HG02759 (cell line): ENCODE measurements at regions not wholly inside any gene's neighbourhood (a gene's known extent, or its start where the extent isn't known, plus 50 kb on each side); places are given as distances from the start of the nearest gene placed in this dataset.

ENCODE experiments used
- ATAC-seq: cut with Tn5 transposase; IDR thresholded peaks from one replicate; pipeline ENCODE4 v1.9.1; 2021; ENCODE audit warnings: mild to moderate bottlenecking, moderate library complexity; ENCODE audit not compliant: unreplicated experiment

- ATAC-seq: no peak
These were observed 411.7 kb upstream of the SLC24A2 start for GRCh38 chr9:20200581-20200980.

GRCh38 chr9:20199111-20199510, 410.3 kb upstream of the SLC24A2 start:
- ATAC-seq: no peak

- ATAC-seq: no peak
These were observed 409.3 kb upstream of the SLC24A2 start for GRCh38 chr9:20197976-20198685.

DNA sequence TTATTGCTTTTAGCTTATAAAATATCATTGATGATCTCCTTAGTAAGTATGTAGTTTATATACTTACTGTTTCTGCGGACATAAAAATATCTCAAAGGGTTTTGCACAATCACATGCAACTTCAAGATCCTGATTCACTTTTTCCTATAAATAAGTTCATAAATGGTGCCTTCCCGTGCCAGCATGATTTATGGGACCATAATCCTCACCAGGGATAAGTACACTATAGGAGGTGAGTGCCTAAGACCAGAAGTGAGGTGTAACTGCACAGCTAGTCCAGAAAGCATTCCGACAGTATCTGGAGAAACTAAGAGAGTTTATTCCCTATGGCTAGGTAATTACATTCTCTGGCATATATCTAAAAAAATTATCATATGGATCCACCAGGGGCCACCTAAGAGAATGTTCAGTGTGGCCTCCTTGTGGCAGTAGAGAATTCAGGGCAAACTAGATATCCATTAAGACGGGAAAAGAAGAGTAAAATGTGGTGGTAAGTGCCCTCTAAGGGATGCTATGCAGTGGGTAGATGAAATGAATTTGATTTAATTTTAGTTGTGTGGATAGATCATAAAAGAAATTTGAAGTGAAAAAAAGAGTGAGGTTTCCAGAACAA, 402.5 kb upstream of the SLC24A2 start:
- no peak for ATAC-seq

DNA sequence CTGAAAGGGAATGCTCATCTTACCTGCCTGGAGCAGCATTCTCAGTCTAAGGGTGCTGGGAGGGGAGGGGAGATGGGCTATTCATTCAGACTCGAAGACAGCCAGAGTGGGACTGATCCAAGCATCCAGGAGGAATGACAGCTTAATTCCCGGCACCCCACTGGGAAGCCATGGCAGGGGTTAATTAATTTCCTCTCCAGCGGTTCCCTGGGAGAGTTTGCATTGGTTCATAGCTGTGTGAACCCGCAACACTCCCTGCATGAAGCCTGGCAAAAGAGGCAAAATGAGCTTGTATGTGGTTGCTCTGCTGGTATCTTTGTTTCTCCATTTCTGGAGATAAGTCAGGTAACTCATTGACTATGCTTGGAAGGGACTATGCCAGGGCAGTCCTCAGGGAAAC, 401.0 kb upstream of the SLC24A2 start:
- ATAC-seq: no peak

DNA sequence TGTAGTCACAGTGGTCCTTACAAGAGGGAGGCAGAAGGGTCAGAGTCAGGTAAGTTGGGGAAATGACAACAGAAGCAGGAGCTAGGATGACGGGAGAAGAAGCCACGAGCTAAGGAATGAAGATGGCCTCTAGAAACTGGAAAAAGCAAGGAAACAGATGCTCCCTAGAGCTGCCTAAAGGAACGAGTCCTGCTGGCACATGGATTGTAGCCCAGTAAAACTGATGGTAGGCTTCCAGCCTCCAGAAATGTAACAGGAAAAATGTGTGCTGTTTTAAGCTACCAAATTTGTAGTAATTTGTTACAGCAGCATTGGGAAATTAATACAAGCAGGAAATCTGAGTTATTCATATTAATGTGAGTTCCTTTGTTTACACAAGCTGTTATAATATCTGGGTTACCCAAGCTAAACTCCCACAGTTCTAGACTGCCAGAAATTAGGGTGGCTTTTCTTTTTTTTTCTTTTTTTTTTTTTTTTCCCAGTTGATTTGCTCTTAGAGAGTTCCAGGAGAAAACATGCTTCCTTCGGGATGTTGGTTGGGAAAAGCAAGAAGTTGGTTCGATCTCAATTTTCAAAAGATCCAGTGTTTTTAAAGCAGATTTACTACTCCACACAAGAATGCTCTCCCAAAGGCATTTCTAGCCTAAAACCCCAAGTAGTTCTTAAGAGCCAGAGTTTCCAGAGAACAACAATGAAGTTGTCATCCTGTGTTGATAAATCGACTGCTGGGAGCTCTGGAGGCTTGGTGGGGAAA, 400.0 kb upstream of the SLC24A2 start:
- no peak for ATAC-seq

- ATAC-seq: no peak
These were observed 398.5 kb upstream of the SLC24A2 start for GRCh38 chr9:20187318-20187717.

DNA sequence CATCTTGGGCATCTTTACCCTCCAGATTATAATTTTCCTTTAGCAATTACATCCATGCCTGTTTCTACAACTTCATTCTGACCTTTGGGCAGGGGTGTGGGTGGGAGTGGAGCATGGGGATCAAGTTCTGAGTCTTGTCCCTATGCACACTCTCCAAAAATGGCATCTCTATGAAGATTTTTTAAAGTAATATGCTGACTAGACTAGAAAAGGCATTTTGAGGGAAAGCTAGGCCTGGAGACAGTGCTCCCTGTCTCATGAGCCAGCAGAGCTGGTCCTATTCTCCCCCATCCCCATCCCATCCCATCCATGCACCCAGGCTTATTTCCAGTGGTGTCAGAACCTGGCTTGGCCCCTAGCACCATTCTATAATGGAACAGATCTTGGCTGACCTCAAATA, 398.0 kb upstream of the SLC24A2 start:
- no peak for ATAC-seq

- no peak for ATAC-seq
These were observed 397.4 kb upstream of the SLC24A2 start for GRCh38 chr9:20186231-20186630.

DNA sequence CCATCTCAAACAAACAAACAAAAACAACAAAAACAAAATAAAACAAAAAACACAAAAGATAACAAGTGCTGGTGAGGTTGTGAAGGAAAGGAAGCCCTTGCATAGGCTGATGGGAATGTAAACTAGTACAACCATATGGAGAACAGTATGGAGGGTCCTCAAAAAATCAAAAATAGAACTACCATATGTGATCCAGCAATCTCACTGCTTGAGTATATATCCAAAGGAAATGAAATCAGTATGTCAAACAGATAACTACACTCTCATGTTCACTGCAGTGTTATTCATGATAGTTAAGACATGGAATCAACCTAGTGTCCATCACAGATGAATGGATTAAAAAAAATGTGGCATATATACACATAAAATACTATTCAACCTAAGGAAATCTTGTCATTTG, 395.7 kb upstream of the SLC24A2 start:
- no peak for ATAC-seq

DNA sequence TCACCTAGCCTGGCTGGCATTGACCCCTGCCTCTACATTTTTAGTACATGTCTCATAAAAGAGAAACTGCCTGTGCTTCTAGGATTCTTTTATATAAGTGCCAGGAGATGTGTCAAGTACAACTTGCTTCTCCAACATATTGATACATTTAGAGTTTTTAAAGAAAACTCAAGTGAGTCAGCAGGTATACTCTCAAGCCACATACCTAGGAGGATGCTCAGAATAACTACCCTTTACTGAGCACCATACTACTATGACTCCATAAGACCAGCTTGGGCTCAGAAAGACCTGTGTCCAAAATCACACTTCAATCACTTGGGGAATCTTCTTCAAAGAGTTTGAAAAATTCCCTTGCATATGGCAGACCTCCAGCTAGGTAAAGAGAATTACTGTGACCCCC, 389.8 kb upstream of the SLC24A2 start:
- no peak for ATAC-seq

DNA sequence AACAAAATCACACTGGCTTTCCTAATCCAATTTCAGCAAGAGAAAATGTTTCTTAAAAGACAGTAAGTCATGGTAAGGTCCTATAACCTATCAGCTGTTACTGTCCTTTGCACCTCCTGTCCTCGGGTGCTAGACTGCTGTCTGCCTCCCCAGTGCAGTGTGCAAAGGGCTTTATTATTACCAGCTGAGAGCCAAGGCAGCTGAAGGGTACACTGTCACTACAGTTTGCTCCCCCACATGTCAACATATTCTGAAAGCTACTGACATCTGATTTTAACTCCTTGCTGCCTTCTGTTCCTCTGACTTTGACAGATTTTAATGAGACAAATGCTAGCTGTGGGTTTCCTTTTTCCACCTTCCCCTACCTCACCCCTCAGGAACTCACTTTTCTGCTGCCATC, 389.4 kb upstream of the SLC24A2 start:
- ATAC-seq: no peak

DNA sequence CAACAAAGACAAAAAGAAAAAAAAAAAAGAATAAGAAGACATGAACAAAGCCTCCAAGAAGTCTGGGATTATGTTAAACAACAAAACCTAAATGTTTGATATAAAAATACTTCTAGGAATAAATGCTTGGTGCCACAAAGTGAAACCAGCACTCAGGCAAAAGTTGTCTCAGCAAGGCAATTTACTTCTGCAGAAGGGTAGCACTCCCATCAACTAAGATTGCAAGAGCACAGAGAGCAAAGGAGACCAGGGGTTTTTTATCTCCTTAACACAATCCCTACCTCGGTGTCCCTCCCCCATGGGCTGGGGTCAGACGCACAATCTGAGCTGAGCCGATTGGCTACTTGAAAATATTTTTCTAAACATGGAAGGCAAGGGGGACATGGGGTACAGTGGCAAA, 381.3 kb upstream of the SLC24A2 start:
- no peak for ATAC-seq

DNA sequence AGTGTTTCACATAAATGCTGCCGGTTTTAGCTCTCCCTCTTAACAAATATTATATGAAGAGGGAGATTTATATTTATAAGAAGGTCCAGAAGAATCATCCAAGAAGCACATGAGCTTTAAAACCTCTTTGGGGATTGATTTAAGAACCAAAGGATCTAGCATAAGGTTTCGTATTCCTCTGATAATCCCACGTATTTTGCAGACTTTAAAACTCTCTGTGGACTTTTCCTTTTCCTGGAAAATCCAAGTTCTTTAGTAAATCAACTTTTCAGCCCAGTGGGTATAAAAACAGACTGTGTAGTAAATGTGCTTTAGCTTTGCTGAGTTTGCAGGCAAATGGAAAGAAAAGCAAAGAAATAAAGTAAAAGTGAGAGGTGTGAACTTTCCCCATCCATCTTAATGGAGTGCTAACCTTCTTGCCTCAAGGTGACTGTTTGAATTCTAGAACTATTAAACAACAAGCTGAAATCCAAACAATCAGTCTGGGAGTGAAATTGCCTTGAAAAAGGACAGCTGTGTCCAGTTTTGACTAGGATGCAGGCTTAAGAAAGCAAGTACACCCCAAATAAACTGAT, 363.4 kb upstream of the SLC24A2 start:
- no peak for ATAC-seq

GRCh38 chr9:20148416-20148815, 359.6 kb upstream of the SLC24A2 start:
- no peak for ATAC-seq

DNA sequence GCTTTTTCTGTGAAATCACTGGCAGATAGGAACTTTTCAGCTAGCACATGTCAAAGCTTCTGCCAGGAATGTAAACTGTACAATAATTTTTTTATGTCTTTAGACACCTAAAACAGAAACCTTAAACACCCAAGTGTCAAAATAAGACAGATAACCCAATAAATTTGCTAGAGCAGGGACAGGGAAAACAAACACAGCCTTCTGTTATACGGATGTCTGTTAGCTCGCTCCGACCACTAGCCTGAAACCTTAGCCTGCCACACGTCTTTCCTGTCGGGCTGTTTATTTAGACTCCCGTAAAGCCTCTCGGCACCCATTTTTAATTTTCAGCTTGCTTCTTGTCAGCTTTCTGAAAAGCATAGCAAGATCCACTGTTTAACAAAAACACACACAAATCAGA, 355.4 kb upstream of the SLC24A2 start:
- ATAC-seq: no peak

GRCh38 chr9:20139763-20140290, 351.0 kb upstream of the SLC24A2 start:
- no peak for ATAC-seq

DNA sequence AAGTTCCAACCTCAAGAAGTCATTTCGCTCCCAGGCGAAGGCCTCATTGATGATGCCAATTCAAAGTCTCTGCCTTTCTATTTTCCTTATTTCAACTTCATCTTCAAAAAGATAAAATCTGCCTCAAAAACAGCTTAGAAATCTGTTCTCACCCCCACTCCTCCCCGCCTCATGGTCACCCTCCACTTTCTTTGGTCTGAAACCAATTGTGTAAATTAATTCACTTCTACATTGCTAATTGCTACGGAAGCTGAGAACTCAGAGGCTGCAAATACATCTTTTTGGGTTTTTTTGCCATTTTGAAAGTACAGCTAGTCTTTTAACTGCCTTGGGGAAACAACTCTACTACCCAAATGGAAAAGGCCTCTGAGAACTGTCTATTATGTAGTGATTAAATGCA, 350.0 kb upstream of the SLC24A2 start:
- no peak for ATAC-seq

DNA sequence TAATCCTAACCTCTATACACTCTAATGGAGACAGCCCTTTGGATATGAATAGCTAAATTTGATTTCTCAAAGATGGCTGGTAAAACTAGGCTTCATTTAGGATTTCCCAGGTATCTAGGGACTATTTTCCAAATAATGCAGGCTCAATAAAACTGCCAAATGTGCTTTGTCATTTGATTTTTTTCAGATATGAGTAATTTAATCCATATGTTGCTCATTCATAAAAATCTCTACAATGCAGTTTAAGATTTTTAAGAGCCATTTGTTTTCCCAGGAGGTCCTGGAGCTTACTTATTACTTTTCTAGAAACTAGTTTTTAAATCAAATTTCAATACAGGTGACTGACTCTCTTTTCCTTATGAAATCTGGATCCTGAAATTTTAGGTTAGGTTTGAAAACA, 349.3 kb upstream of the SLC24A2 start:
- no peak for ATAC-seq

- no peak for ATAC-seq
These were observed 348.6 kb upstream of the SLC24A2 start for GRCh38 chr9:20137425-20137824.

DNA sequence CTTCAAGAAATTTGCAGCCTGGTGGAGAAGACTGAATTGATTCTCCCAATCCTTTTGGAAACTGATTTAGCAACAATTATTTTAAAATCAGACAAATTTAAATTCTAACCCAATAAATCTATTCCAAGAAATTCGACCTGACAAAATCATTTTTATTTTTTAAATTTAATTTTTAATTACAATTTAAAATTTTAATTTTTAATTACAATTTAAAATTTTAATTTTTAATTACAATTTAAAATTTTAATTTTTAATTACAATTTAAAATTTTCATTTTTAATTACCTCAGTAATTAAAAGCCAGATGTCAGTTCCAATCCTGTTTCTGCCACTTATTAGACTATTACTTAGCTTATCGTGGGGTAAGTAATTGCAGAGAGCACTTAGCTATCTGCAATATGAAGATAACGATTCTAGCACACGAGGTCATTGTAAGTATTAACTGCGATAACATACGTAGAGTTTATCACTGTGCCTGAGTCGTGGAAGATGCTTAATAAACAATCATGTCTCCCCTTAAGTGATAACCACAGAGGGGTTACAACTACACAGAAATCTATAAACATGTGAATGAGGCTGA, 346.4 kb upstream of the SLC24A2 start:
- no peak for ATAC-seq
